GM19240 (cell line): ENCODE measurements at regions not wholly inside any gene's neighbourhood (a gene's known extent, or its start where the extent isn't known, plus 50 kb on each side); places are given as distances from the start of the nearest gene placed in this dataset.
"Not testable (repeated sequence)": the region's sequence is repeated elsewhere in the genome, so short reads cannot be mapped to it uniquely, and the experiment has no call there.

ENCODE experiments used
- DNase-seq: peaks from one replicate; pipeline ENCODE4 v3.0.0; 2011; ENCODE audit warnings: low spot score; ENCODE audit not compliant: insufficient read length

GRCh38 chr6:26720663-26721218, 61.2 kb upstream of the ZNF322 start:
- DNase-seq, result not testable (repeated sequence)

GRCh38 chr6:26730019-26730766, 70.6 kb upstream of the ZNF322 start:
- not testable (repeated sequence) for DNase-seq

GRCh38 chr6:26734776-26735472, 75.4 kb upstream of the ZNF322 start:
- DNase-seq, result not testable (repeated sequence)

GRCh38 chr6:26739811-26740210, 80.3 kb upstream of the ZNF322 start:
- no peak for DNase-seq

- no peak for DNase-seq
Observed at GRCh38 chr6:26743157-26743821, 83.7 kb upstream of the ZNF322 start.

GRCh38 chr6:26743941-26744699, 84.6 kb upstream of the ZNF322 start:
- DNase-seq, result no peak

GRCh38 chr6:26744837-26745282, 85.3 kb upstream of the ZNF322 start:
- DNase-seq, result not testable (repeated sequence)

- not testable (repeated sequence) for DNase-seq
Observed at GRCh38 chr6:26745964-26746363, 86.4 kb upstream of the ZNF322 start.

- not testable (repeated sequence) for DNase-seq
Observed at GRCh38 chr6:26749126-26749758, 89.7 kb upstream of the ZNF322 start.

- DNase-seq, result not testable (repeated sequence)
Observed at GRCh38 chr6:26749759-26750126, 90.2 kb upstream of the ZNF322 start.

- DNase-seq, result no peak
Observed at GRCh38 chr6:26754212-26754611, 94.7 kb upstream of the ZNF322 start.

GRCh38 chr6:26754801-26755200, 95.3 kb upstream of the ZNF322 start:
- DNase-seq, result not testable (repeated sequence)

GRCh38 chr6:26756067-26756805, 96.7 kb upstream of the ZNF322 start:
- not testable (repeated sequence) for DNase-seq

- not testable (repeated sequence) for DNase-seq
Observed at GRCh38 chr6:26766203-26766902, 106.8 kb upstream of the ZNF322 start.

- not testable (repeated sequence) for DNase-seq
Observed at GRCh38 chr6:26770941-26771666, 111.6 kb upstream of the ZNF322 start.

GRCh38 chr6:26773414-26773813, 113.9 kb upstream of the ZNF322 start:
- not testable (repeated sequence) for DNase-seq

GRCh38 chr6:26780563-26780962, 121.0 kb upstream of the ZNF322 start:
- DNase-seq, result not testable (repeated sequence)

GRCh38 chr6:26795474-26796307, 136.1 kb upstream of the ZNF322 start:
- DNase-seq, result not testable (repeated sequence)
